GM12878 (cell line): ENCODE measurements at regions not wholly inside any gene's neighbourhood (a gene's known extent, or its start where the extent isn't known, plus 50 kb on each side); places are given as distances from the start of the nearest gene placed in this dataset.
A peak's percentile ranks its signal among the peaks of the same experiment; 100 is the strongest.

Experiments
- ATF3 ChIP-seq: IDR thresholded peaks from 2 replicates; pipeline ENCODE4 v1.6.1; 2011; ENCODE audit warnings: low read depth, mild to moderate bottlenecking, low read length, moderate library complexity, borderline replicate concordance; ENCODE audit errors: extremely low read depth
- BCL11A ChIP-seq: IDR thresholded peaks from 2 replicates; pipeline ENCODE4 v1.6.1; 2011; ENCODE audit warnings: low read depth, low read length
- CEBPB ChIP-seq, 2 experiments: fragments of 150-350 bp in 1 of 2; IDR thresholded peaks; 2 replicates each; pipeline ENCODE4 v1.6.1; 2012 to 2014; ENCODE audit warnings: low read depth in 2 of 2, low read length in 2 of 2, borderline replicate concordance in 1 of 2, inconsistent platforms in 1 of 2
- DPF2 ChIP-seq: fragments of 450-650 bp; IDR thresholded peaks from 2 replicates; pipeline ENCODE4 v1.6.1; 2017; ENCODE audit warnings: mild to moderate bottlenecking
- E2F4 ChIP-seq: IDR thresholded peaks from 2 replicates; pipeline ENCODE4 v1.6.1; 2012; ENCODE audit warnings: low read depth, low read length, improper control_type of control experiment
- E4F1 ChIP-seq: fragments of 450-650 bp; IDR thresholded peaks from 2 replicates; pipeline ENCODE4 v1.6.1; 2018; ENCODE audit warnings: borderline replicate concordance, mild to moderate bottlenecking; ENCODE audit not compliant: partially characterized antibody
- FOS ChIP-seq: IDR thresholded peaks from 3 replicates; pipeline ENCODE4 v1.6.1; 2011; ENCODE audit warnings: borderline replicate concordance; ENCODE audit not compliant: insufficient read length; ENCODE audit errors: extremely low read depth
- IKZF1 ChIP-seq: fragments of 450-650 bp; conservative IDR thresholded peaks from 2 replicates; pipeline ENCODE4 v1.6.1; 2017; ENCODE audit warnings: antibody characterized with exemption, mild to moderate bottlenecking
- KDM1A ChIP-seq: fragments of 200-600 bp; sonication (generic); IDR thresholded peaks from 2 replicates; pipeline ENCODE4 v1.6.1; 2016; ENCODE audit warnings: borderline replicate concordance
- MYB ChIP-seq: fragments of 150-350 bp; IDR thresholded peaks from 2 replicates; pipeline ENCODE4 v1.6.1; 2014; ENCODE audit warnings: mild to moderate bottlenecking, low read depth, low read length, borderline replicate concordance
- NBN ChIP-seq: fragments of 450-650 bp; IDR thresholded peaks from 2 replicates; pipeline ENCODE4 v1.6.1; 2016
- NR2C1 ChIP-seq: fragments of 450-650 bp; IDR thresholded peaks from 2 replicates; pipeline ENCODE4 v1.6.1; 2017; ENCODE audit warnings: antibody characterized with exemption, mild to moderate bottlenecking, moderate library complexity
- NR2C2 ChIP-seq: IDR thresholded peaks from 2 replicates; pipeline ENCODE4 v1.6.1; 2011; ENCODE audit warnings: borderline replicate concordance, low read depth; ENCODE audit not compliant: control insufficient read depth, insufficient read length
- PAX5 ChIP-seq: IDR thresholded peaks from 2 replicates; pipeline ENCODE4 v1.6.1; 2011; ENCODE audit warnings: low read depth, low read length, borderline replicate concordance
- RELA ChIP-seq: fragments of 450-650 bp; IDR thresholded peaks from 2 replicates; pipeline ENCODE4 v1.8.0; 2014; ENCODE audit warnings: borderline replicate concordance; ENCODE audit not compliant: partially characterized antibody
- REST ChIP-seq: IDR thresholded peaks from 2 replicates; pipeline ENCODE4 v1.6.1; 2012; ENCODE audit warnings: mild to moderate bottlenecking, low read depth, low read length
- SMC3 ChIP-seq: IDR thresholded peaks from 2 replicates; pipeline ENCODE4 v1.6.1; 2011; ENCODE audit warnings: low read length, improper control_type of control experiment, borderline replicate concordance
- TBL1XR1 ChIP-seq: IDR thresholded peaks from 2 replicates; pipeline ENCODE4 v1.6.1; 2012; ENCODE audit warnings: low read depth, low read length, improper control_type of control experiment
- ZSCAN29 ChIP-seq: fragments of 450-650 bp; IDR thresholded peaks from 2 replicates; pipeline ENCODE4 v1.6.1; 2017; ENCODE audit warnings: mild to moderate bottlenecking, moderate library complexity
- ZZZ3 ChIP-seq: IDR thresholded peaks from 2 replicates; pipeline ENCODE4 v1.6.1; 2011; ENCODE audit warnings: low read depth; ENCODE audit not compliant: control insufficient read depth, insufficient read length
- TF ChIP-seq, protein P1 (sequence below): fragments of 450-650 bp; IDR thresholded peaks from 2 replicates; pipeline ENCODE4 v1.6.1; 2018; ENCODE audit warnings: mild to moderate bottlenecking, low read depth, moderate library complexity; ENCODE audit not compliant: partially characterized antibody

DNA sequence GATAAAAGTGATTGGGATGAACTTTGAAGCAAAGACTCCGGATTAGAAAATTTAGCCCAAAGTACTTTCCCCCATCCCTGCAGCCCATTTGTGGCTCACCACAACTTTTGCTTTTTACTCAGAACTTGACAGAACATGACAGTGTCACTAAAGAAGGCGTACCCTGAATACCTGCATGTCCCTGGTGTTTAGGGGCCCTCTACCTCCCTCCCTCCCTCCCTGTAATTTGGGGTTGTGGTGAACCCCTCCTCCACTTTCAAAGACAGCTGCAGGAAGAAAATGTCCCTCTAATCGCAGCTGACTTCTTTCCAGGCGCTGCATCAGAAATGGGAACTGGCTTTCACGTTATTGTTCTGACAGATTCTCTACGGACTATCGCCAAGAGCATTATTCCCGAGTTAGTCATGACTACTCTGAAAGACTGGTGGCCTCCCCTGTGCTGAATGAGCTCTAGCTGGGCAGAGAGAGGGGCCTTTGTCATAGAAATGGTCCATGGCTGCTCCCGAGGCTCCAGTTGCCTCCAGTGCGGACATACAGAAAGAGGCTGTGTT is 93.2 kb upstream of the ARHGEF3 start (continued):
- TF ChIP-seq CEBPB (IDR thresholded peaks at IDR 0.05; ENCODE audit: borderline replicate concordance in 1 of 2, low read depth in 2 of 2, low read length in 2 of 2) = peak in 1 of 2 experiments; percentile 67; a peak in 1 of 4 replicates
- TF ChIP-seq SMC3 = no peak
- TF ChIP-seq KDM1A = no peak
- no peak for TF ChIP-seq E4F1
- TF ChIP-seq RELA = no peak
- TF ChIP-seq NBN = no peak
- TF ChIP-seq MYB = no peak
- no peak for TF ChIP-seq NR2C2
- no peak for TF ChIP-seq ATF3
- TF ChIP-seq, protein P1, sequence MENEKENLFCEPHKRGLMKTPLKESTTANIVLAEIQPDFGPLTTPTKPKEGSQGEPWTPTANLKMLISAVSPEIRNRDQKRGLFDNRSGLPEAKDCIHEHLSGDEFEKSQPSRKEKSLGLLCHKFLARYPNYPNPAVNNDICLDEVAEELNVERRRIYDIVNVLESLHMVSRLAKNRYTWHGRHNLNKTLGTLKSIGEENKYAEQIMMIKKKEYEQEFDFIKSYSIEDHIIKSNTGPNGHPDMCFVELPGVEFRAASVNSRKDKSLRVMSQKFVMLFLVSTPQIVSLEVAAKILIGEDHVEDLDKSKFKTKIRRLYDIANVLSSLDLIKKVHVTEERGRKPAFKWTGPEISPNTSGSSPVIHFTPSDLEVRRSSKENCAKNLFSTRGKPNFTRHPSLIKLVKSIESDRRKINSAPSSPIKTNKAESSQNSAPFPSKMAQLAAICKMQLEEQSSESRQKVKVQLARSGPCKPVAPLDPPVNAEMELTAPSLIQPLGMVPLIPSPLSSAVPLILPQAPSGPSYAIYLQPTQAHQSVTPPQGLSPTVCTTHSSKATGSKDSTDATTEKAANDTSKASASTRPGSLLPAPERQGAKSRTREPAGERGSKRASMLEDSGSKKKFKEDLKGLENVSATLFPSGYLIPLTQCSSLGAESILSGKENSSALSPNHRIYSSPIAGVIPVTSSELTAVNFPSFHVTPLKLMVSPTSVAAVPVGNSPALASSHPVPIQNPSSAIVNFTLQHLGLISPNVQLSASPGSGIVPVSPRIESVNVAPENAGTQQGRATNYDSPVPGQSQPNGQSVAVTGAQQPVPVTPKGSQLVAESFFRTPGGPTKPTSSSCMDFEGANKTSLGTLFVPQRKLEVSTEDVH = no peak
- peak; percentile 67; the same call in 1 of the 2 replicates for TF ChIP-seq TBL1XR1
- TF ChIP-seq REST = no peak
- TF ChIP-seq FOS = no peak
- TF ChIP-seq NR2C1 = no peak
- TF ChIP-seq DPF2 = peak; percentile 52; the same call in 1 of the 2 replicates
- TF ChIP-seq PAX5 = peak; percentile 63; the same call in 1 of the 2 replicates
- no peak for TF ChIP-seq ZSCAN29
- no peak for TF ChIP-seq E2F4
- TF ChIP-seq ZZZ3 = no peak
- TF ChIP-seq BCL11A = 0 out of 2 replicates have a peak, but pooled peaks have one; percentile 45
- peak; percentile 43; the same call in 1 of the 2 replicates for TF ChIP-seq IKZF1
